GM12875 (cell line): ENCODE measurements at regions not wholly inside any gene's neighbourhood (a gene's known extent, or its start where the extent isn't known, plus 50 kb on each side); places are given as distances from the start of the nearest gene placed in this dataset.

Source experiments
- H3K4me3 ChIP-seq: one replicate; pipeline ENCODE4 v1.5.1; 2011; ENCODE audit warnings: low read depth, low read length, control low read depth
- TF ChIP-seq, protein P1 (sequence below): IDR thresholded peaks from 2 replicates; pipeline ENCODE4 v1.5.1; 2011; ENCODE audit warnings: low read depth, mild to moderate bottlenecking, control low read depth, inconsistent platforms, low read length, moderate library complexity, borderline replicate concordance; ENCODE audit not compliant: insufficient read depth

- TF ChIP-seq, protein P1, sequence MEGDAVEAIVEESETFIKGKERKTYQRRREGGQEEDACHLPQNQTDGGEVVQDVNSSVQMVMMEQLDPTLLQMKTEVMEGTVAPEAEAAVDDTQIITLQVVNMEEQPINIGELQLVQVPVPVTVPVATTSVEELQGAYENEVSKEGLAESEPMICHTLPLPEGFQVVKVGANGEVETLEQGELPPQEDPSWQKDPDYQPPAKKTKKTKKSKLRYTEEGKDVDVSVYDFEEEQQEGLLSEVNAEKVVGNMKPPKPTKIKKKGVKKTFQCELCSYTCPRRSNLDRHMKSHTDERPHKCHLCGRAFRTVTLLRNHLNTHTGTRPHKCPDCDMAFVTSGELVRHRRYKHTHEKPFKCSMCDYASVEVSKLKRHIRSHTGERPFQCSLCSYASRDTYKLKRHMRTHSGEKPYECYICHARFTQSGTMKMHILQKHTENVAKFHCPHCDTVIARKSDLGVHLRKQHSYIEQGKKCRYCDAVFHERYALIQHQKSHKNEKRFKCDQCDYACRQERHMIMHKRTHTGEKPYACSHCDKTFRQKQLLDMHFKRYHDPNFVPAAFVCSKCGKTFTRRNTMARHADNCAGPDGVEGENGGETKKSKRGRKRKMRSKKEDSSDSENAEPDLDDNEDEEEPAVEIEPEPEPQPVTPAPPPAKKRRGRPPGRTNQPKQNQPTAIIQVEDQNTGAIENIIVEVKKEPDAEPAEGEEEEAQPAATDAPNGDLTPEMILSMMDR, result no peak
- H3K4me3 ChIP-seq, result no peak overlapping the region
Measured at GRCh38 chr18:8975624-8976023, 126.9 kb upstream of the NDUFV2 start.

DNA sequence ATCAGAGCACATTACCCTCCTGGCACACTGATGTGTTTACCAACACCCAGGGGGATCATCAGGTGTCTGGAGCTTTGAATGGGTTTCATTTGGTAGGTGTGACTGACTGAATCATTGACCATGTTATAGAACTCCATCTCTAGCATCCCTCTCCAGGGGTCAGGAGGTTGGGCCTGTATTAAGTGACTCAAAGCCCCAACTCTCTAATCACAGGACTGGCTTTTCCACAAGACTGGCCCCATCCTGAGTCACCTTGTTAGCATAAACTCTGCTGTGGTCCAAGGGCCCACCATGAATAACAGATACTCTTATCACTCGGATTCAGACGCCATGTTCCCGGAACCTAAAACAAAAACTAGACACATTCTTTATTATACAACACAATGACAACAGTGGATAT is 125.9 kb upstream of the NDUFV2 start:
- TF ChIP-seq, protein P1, result no peak
- no peak overlapping the region for H3K4me3 ChIP-seq

GRCh38 chr18:8977166-8977565 is 125.3 kb upstream of the NDUFV2 start:
- TF ChIP-seq, protein P1, result no peak

GRCh38 chr18:8977701-8978100 is 124.8 kb upstream of the NDUFV2 start:
- H3K4me3 ChIP-seq, result no peak overlapping the region
- TF ChIP-seq, protein P1, result no peak

More at GRCh38 chr18:8977166-8977565, 125.3 kb upstream of the NDUFV2 start:
- H3K4me3 ChIP-seq, result no peak overlapping the region

DNA sequence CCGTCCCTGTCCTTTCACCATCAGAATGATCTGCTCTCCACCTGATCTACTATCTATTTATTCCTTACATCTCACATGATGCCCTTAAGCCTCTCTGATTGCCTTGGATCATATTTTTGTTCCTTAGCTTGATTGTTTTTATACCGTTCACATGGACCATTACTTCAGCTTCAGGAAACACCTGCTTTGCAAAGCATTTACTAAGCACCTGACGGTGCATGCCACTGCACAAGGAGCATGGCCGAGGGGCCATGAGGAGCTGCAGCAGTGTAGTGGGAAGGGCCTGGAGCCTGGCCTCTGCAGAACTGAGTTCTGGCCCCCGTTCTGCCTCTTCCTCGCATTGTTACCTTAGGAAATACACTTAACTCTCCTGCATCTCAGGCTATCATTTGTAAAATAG is 124.1 kb upstream of the NDUFV2 start:
- TF ChIP-seq, protein P1, result no peak
- no peak overlapping the region for H3K4me3 ChIP-seq

DNA sequence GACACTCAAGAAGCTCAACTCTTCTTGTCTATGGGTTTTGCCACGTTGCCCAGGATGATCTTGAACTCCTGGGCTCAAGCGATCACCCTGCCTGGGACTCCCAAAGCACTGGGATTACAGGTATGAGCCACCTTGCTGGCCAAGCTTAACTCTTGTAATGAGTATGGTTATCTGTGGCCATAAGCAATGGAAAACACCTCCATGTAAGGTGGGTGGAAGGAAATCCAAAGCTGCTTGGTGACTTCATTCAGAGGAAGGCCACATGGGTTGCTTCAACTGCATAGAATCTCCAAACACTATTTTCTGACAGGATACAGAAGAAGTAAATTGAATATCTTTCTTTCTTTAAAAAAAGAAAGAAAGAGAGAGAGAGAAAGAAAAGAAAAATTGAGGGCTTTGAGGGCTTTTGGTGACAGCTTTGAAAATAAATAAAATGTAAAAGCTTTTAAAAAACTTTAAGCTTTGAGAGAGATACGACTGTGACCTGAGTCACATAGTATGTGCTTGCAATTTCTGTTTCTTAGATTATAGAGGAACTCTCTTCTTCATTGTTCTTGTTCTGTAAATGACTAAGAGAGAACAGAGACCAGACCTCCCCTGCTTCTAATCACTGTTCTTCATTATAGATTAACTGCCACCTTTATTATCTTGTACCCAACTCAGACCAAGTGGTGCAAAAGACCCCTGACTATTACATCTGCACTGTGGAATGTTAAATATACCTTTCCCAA is 123.1 kb upstream of the NDUFV2 start:
- H3K4me3 ChIP-seq, result no peak overlapping the region
- TF ChIP-seq, protein P1, result no peak

DNA sequence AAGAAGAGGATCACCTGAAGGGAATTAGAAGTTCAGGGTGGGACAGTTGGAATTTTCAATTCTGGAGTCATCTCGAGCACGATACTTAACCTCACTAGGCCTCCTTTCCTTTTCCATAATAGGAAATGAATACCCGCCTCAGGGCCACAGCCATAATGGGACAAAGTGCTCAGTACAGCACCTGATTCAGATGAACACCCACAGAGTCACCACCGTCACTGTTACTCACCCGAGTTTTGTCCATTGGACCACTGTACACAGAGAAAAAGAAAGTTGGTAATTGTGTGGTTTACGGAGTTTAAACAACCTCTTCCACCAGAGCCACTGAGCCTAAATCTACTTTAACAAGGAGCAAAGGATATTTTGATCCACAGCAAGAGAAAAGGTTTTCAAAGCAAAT is 122.0 kb upstream of the NDUFV2 start:
- TF ChIP-seq, protein P1, result no peak
- no peak overlapping the region for H3K4me3 ChIP-seq
